H9 (cell line): ENCODE measurements at regions not wholly inside any gene's neighbourhood (a gene's known extent, or its start where the extent isn't known, plus 50 kb on each side); places are given as distances from the start of the nearest gene placed in this dataset.

ENCODE experiments used
- DNase-seq: peaks from one replicate; pipeline ENCODE4 v3.0.0-alpha.2; 2017
- H2AFZ ChIP-seq: one replicate; pipeline ENCODE4 v1.6.1; 2013; ENCODE audit warnings: mild to moderate bottlenecking, low read length, control low read depth, moderate library complexity
- H2AK5ac ChIP-seq: 2 replicates; pipeline ENCODE4 v1.6.1; 2013; ENCODE audit warnings: low read length, control low read depth, mixed read lengths; ENCODE audit not compliant: insufficient read length
- H2BK120ac ChIP-seq: one replicate; pipeline ENCODE4 v1.6.1; 2013; ENCODE audit warnings: low read depth, mild to moderate bottlenecking, low read length, control low read depth, inconsistent platforms; ENCODE audit not compliant: poor library complexity, severe bottlenecking
- H2BK12ac ChIP-seq: 2 replicates; pipeline ENCODE4 v1.6.1; 2013; ENCODE audit warnings: low read length, control low read depth, mixed read lengths, low read depth; ENCODE audit not compliant: insufficient read length
- H2BK15ac ChIP-seq: 2 replicates; pipeline ENCODE4 v1.6.1; 2013; ENCODE audit warnings: low read depth, low read length, control low read depth
- H2BK20ac ChIP-seq: one replicate; pipeline ENCODE4 v1.6.1; 2013; ENCODE audit warnings: low read depth, mild to moderate bottlenecking, low read length, control low read depth, inconsistent platforms; ENCODE audit not compliant: poor library complexity, severe bottlenecking
- H2BK5ac ChIP-seq: 2 replicates; pipeline ENCODE4 v1.6.1; 2013; ENCODE audit warnings: low read length, control low read depth, mixed read lengths; ENCODE audit not compliant: insufficient read length
- H3K14ac ChIP-seq: 2 replicates; pipeline ENCODE4 v1.6.1; 2013; ENCODE audit warnings: low read length, control low read depth; ENCODE audit not compliant: insufficient read depth
- H3K18ac ChIP-seq: 2 replicates; pipeline ENCODE4 v1.6.1; 2013; ENCODE audit warnings: low read depth, mild to moderate bottlenecking, mixed read lengths, low read length, control low read depth; ENCODE audit not compliant: insufficient read length
- H3K23ac ChIP-seq: 2 replicates; pipeline ENCODE4 v1.6.1; 2013; ENCODE audit warnings: low read length, control low read depth, mixed read lengths, low read depth; ENCODE audit not compliant: insufficient read length
- H3K23me2 ChIP-seq: 2 replicates; pipeline ENCODE4 v1.6.1; 2013; ENCODE audit warnings: low read depth, mild to moderate bottlenecking, mixed read lengths, low read length, control low read depth; ENCODE audit not compliant: insufficient read length, poor library complexity, severe bottlenecking
- H3K27ac ChIP-seq: 2 replicates; pipeline ENCODE4 v1.5.1; 2013; ENCODE audit warnings: low read length, control low read depth, mixed read lengths, low read depth; ENCODE audit not compliant: insufficient read length
- H3K27me3 ChIP-seq: 2 replicates; pipeline ENCODE4 v1.6.1; 2013; ENCODE audit warnings: low read length, control low read depth, inconsistent platforms; ENCODE audit not compliant: insufficient read depth
- H3K4ac ChIP-seq: 2 replicates; pipeline ENCODE4 v1.6.1; 2013; ENCODE audit warnings: low read depth, mild to moderate bottlenecking, control low read depth, inconsistent platforms, low read length, moderate library complexity
- H3K4me1 ChIP-seq: 2 replicates; pipeline ENCODE4 v1.6.1; 2013; ENCODE audit warnings: low read length, control low read depth, inconsistent platforms; ENCODE audit not compliant: insufficient read depth
- H3K4me2 ChIP-seq: 2 replicates; pipeline ENCODE4 v1.6.1; 2013; ENCODE audit warnings: low read length, control low read depth, mixed read lengths; ENCODE audit not compliant: insufficient read length, insufficient read depth
- H3K56ac ChIP-seq: 2 replicates; pipeline ENCODE4 v1.6.1; 2013; ENCODE audit warnings: low read depth, mild to moderate bottlenecking, mixed read lengths, low read length, control low read depth; ENCODE audit not compliant: insufficient read length
- H3K79me1 ChIP-seq: 2 replicates; pipeline ENCODE4 v1.6.1; 2013; ENCODE audit warnings: low read depth, mild to moderate bottlenecking, moderate library complexity, low read length, control low read depth, inconsistent platforms; ENCODE audit not compliant: insufficient read depth, poor library complexity, severe bottlenecking
- H3K79me2 ChIP-seq: 2 replicates; pipeline ENCODE4 v1.6.1; 2013; ENCODE audit warnings: low read length, control low read depth, inconsistent platforms; ENCODE audit not compliant: insufficient read depth
- H3K9ac ChIP-seq: 2 replicates; pipeline ENCODE4 v1.6.1; 2013; ENCODE audit warnings: low read length, control low read depth, mixed read lengths; ENCODE audit not compliant: insufficient read length; ENCODE audit errors: extremely low read depth
- H3K9me3 ChIP-seq: one replicate; pipeline ENCODE4 v1.6.1; 2013; ENCODE audit warnings: low read depth, low read length, inconsistent platforms; ENCODE audit not compliant: control insufficient read depth
- H3T11ph ChIP-seq: one replicate; pipeline ENCODE4 v1.6.1; 2013; ENCODE audit warnings: mild to moderate bottlenecking, low read length, control low read depth, inconsistent platforms
- H4K20me1 ChIP-seq: one replicate; pipeline ENCODE4 v1.6.1; 2013; ENCODE audit not compliant: control insufficient read depth, insufficient read length, insufficient read depth
- H4K5ac ChIP-seq: 2 replicates; pipeline ENCODE4 v1.6.1; 2013; ENCODE audit warnings: low read depth, mild to moderate bottlenecking, mixed read lengths, low read length, control low read depth; ENCODE audit not compliant: insufficient read length
- H4K8ac ChIP-seq: replicated peaks from 2 replicates; pipeline ENCODE4 v1.6.1; 2013; ENCODE audit warnings: low read length, control low read depth, mixed read lengths, low read depth; ENCODE audit not compliant: insufficient read length
- H4K91ac ChIP-seq: 2 replicates; pipeline ENCODE4 v1.6.1; 2013; ENCODE audit warnings: low read depth, mild to moderate bottlenecking, moderate library complexity, mixed read lengths, low read length, control low read depth; ENCODE audit not compliant: insufficient read length
- H3K27ac Mint-ChIP-seq, 3 experiments: 2 replicates in 2 of 3; 3 replicates in 1 of 3; pipeline ENCODE4 v1.8.0; 2020 to 2021; ENCODE audit warnings: mixed read lengths in 3 of 3, mild to moderate bottlenecking in 1 of 3, moderate library complexity in 1 of 3
- H3K27me3 Mint-ChIP-seq: 2 replicates; pipeline ENCODE4 v1.8.0; 2021; ENCODE audit warnings: low read depth, mild to moderate bottlenecking, moderate library complexity, mixed read lengths
- H3K36me3 Mint-ChIP-seq, 3 experiments: 2 replicates in 2 of 3; 3 replicates in 1 of 3; pipeline ENCODE4 v1.8.0; 2020 to 2021; ENCODE audit warnings: low read depth in 3 of 3, mixed read lengths in 3 of 3; ENCODE audit not compliant: insufficient read depth in 1 of 3
- H3K4me1 Mint-ChIP-seq, 2 experiments: 2 replicates each; pipeline ENCODE4 v1.8.0; 2020; ENCODE audit warnings: mixed read lengths in 2 of 2
- H3K4me3 Mint-ChIP-seq, 2 experiments: 2 replicates in 1 of 2; 3 replicates in 1 of 2; pipeline ENCODE4 v1.8.0; 2020 to 2021; ENCODE audit warnings: mild to moderate bottlenecking in 2 of 2, mixed read lengths in 2 of 2, moderate library complexity in 1 of 2
- H3K9me3 Mint-ChIP-seq, 2 experiments: 2 replicates in 1 of 2; 3 replicates in 1 of 2; pipeline ENCODE4 v1.8.0; 2020; ENCODE audit warnings: mild to moderate bottlenecking in 2 of 2, mixed read lengths in 2 of 2, moderate library complexity in 1 of 2
- WGBS: extraction: QIAGEN DNeasy Blood & Tissue Kit; methylation state at CpG from one replicate; pipeline ENCODE4 v1.1.7; 2013; ENCODE audit warnings: missing lambda C conversion rate, low lambda C conversion rate, mixed read lengths; ENCODE audit not compliant: insufficient read length; ENCODE audit errors: extremely low coverage; 5-methylcytosine and 5-hydroxymethylcytosine counted together
- TF ChIP-seq, protein P1 (sequence below): fragments of 200-600 bp; sonication (generic); conservative IDR thresholded peaks from 3 replicates; pipeline ENCODE4 v1.8.0; 2021; ENCODE audit warnings: antibody characterized with exemption, mild to moderate bottlenecking

DNA sequence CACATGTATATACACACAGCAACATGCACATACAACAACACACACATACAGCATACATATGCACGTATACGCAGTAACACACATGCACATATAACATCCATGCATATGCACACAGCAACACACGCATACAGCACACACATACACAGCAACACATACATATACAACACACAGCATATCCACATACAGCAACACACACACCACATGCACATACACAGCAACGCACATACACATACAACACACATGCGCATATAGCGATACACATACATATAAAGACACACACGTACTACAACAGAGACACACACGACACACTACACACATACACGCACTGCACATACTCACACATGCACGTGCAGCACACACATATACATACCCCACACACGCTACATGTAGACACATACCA lies 187.8 kb downstream of the GLI2 start:
- no peak overlapping the region for H3K18ac ChIP-seq
- Mint-ChIP-seq H3K27ac (no peak overlapping the region), H3K4me1 (peaks cover 0 to 2% of the 10 kb centered on the region in 2 experiments; a peak in 1 of 4 replicates), H3K36me3 (peaks cover 5 to 12% (median 10%) of the 10 kb centered on the region in 3 experiments; a peak in 6 of 7 replicates), H3K27me3 (no peaks in the 10 kb centered on the region; the same call in 1 of the 2 replicates), H3K9me3 (no peaks in the 10 kb centered on the region), H3K4me3 (no peak overlapping the region)
- no peaks in the 10 kb centered on the region for H3K4me1 ChIP-seq
- no peak overlapping the region for H3K4me2 ChIP-seq
- TF ChIP-seq, protein P1, sequence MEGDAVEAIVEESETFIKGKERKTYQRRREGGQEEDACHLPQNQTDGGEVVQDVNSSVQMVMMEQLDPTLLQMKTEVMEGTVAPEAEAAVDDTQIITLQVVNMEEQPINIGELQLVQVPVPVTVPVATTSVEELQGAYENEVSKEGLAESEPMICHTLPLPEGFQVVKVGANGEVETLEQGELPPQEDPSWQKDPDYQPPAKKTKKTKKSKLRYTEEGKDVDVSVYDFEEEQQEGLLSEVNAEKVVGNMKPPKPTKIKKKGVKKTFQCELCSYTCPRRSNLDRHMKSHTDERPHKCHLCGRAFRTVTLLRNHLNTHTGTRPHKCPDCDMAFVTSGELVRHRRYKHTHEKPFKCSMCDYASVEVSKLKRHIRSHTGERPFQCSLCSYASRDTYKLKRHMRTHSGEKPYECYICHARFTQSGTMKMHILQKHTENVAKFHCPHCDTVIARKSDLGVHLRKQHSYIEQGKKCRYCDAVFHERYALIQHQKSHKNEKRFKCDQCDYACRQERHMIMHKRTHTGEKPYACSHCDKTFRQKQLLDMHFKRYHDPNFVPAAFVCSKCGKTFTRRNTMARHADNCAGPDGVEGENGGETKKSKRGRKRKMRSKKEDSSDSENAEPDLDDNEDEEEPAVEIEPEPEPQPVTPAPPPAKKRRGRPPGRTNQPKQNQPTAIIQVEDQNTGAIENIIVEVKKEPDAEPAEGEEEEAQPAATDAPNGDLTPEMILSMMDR = no peak
- no peak overlapping the region for H4K8ac ChIP-seq
- no peak overlapping the region for H2BK15ac ChIP-seq
- H3K27ac ChIP-seq = no peak overlapping the region
- H3K9ac ChIP-seq = no peak overlapping the region
- no peaks in the 10 kb centered on the region for H4K20me1 ChIP-seq
- no peak overlapping the region for H2AFZ ChIP-seq
- no peak overlapping the region for H3K23ac ChIP-seq
- H3T11ph ChIP-seq = no peak overlapping the region
- no peak overlapping the region for H3K56ac ChIP-seq
- H3K79me2 ChIP-seq = no peaks in the 10 kb centered on the region; the same call in 1 of the 2 replicates
- H3K14ac ChIP-seq = no peak overlapping the region
- DNase-seq = no peak
- H3K27me3 ChIP-seq = no peaks in the 10 kb centered on the region
- no peaks in the 10 kb centered on the region for H3K23me2 ChIP-seq
- no peak overlapping the region for H2BK20ac ChIP-seq
- no peak overlapping the region for H2BK5ac ChIP-seq
- no peaks in the 10 kb centered on the region for H3K79me1 ChIP-seq
- H3K4ac ChIP-seq = no peak overlapping the region
- no peak overlapping the region for H4K91ac ChIP-seq
- WGBS = 100% methylated on average over 3 of the region's 11 CpGs
- peak overlapping the region; percentile 8 for H4K5ac ChIP-seq
- H3K9me3 ChIP-seq = no peaks in the 10 kb centered on the region
- no peak overlapping the region for H2AK5ac ChIP-seq
- H2BK120ac ChIP-seq = no peak overlapping the region
- H2BK12ac ChIP-seq = no peak overlapping the region
